HG03139 (cell line): ENCODE measurements at regions not wholly inside any gene's neighbourhood (a gene's known extent, or its start where the extent isn't known, plus 50 kb on each side); places are given as distances from the start of the nearest gene placed in this dataset.

Source experiments
- ATAC-seq: cut with Tn5 transposase; IDR thresholded peaks from one replicate; pipeline ENCODE4 v1.9.1; 2021; ENCODE audit not compliant: unreplicated experiment

- ATAC-seq, result no peak
Observed at GRCh38 chr1:80517062-80517461, 1283.7 kb upstream of the ADGRL2 start.

GRCh38 chr1:80509965-80510522, 1290.7 kb upstream of the ADGRL2 start:
- ATAC-seq, result no peak

GRCh38 chr1:80506216-80506615, 1294.5 kb upstream of the ADGRL2 start:
- ATAC-seq, result no peak

- ATAC-seq, result no peak
Observed at GRCh38 chr1:80498673-80499072, 1302.1 kb upstream of the ADGRL2 start.

GRCh38 chr1:80495806-80496205, 1304.9 kb upstream of the ADGRL2 start:
- no peak for ATAC-seq

DNA sequence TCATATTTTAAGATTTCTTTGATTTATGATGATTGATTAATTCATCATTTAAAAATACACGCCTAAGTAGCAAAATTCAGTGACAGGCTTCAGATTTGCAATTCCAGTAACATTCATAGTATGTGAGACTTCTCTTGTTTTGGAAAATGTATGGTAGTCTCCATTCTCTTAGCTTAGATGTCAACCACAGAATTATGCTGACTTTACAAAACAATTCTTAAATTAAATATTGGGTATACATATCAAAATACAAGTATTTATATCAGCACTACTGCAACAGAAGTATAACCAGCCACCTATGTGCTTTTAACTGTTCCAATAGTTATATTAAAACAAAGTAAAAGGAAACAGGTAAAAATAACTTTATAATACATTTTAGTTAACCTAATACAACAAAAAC, 1328.6 kb upstream of the ADGRL2 start:
- no peak for ATAC-seq

GRCh38 chr1:80468356-80468755, 1332.4 kb upstream of the ADGRL2 start:
- ATAC-seq, result no peak

DNA sequence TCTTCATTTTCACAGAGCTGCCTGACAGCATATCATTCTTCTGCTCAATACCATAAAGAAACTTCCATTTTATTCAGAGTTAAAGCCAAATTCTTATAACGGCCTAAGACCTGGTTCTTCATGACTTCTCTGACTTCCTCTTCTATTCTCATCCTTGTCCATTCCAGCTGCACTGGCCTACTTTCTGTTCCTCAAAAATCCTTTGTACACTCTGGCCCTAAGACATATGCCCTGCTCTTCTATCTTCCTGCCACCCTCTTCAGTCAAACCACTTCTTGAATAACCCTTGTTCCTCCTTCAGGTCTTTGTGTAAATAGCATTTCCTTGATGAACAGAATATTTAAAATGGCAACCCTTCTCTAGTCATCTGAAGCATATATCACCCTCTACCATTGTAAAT, 1338.7 kb upstream of the ADGRL2 start:
- no peak for ATAC-seq

- no peak for ATAC-seq
Observed at GRCh38 chr1:80457409-80457808, 1343.3 kb upstream of the ADGRL2 start.

DNA sequence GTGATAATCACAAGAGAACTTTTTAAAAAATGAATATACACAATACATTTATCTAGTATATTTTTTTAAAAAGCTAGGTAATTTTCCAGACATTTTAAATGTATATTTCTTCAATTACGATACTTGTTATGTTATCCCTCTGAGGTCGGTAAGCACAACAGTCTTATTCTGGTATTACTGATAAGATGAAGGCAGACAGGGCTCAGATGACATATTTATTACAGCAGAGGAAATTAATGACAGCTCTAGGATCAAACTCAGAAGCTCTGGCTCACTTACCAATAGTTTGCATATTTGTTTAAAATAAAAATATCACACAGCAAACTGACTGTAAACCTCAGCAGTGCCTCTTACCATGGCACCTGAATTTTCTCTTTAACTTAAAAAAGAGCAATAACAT, 1347.0 kb upstream of the ADGRL2 start:
- ATAC-seq, result no peak

GRCh38 chr1:80450711-80451110, 1350.0 kb upstream of the ADGRL2 start:
- no peak for ATAC-seq

DNA sequence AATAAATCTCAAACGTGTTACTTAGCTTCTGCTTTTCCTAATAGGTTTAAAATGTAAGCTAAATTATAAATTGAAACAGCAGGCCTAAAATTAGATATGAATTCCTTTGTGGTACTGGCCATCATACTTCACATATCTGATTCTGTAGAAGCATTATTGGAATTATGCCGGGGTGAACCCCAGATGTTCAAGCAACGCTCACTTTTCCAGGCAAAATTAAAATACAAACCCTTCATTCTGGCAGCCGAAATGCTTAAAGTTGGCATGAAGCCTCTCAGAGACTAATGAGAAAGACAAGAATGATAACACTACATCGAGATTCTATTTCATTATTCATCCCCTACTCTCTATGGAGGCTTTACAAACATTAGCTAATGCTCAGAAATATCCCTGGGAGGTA, 1352.7 kb upstream of the ADGRL2 start:
- no peak for ATAC-seq

DNA sequence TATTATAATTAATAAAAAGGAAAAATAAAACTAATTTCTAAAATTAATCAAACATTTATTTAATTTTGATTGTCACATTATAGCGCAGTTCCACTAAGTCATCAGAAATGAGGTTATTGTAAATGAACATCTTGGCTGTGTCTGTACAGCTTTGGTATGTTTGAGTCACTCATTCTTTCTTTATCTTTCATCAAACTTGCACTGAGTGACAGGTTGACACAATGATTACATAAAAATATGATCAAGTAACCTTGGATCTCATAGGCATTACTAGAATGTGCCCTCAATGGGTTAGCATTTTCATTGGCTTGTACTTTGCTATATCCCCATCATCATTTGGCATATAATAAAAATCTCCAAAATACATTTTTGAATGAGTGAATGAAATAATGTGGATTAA, 1353.2 kb upstream of the ADGRL2 start:
- no peak for ATAC-seq

- ATAC-seq, result no peak
Observed at GRCh38 chr1:80445033-80445432, 1355.7 kb upstream of the ADGRL2 start.

DNA sequence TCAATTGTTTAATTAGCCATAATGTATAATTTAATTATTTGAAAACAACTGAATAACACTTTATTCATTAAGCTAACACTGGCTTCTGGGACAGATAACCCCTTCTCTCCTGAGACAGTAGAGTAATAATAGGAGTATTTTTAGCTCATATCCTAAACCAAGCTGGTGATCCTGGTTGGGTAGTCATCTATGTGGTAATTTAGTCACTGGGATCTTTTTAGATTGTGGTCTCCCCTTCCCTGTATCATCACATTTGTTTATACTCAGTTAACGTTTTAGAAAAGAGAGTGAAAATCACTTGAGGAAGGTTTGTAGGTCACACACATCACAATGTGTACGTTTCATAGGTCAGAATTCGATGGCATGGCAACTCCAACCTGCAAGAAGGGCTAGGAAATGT, 1356.6 kb upstream of the ADGRL2 start:
- no peak for ATAC-seq

DNA sequence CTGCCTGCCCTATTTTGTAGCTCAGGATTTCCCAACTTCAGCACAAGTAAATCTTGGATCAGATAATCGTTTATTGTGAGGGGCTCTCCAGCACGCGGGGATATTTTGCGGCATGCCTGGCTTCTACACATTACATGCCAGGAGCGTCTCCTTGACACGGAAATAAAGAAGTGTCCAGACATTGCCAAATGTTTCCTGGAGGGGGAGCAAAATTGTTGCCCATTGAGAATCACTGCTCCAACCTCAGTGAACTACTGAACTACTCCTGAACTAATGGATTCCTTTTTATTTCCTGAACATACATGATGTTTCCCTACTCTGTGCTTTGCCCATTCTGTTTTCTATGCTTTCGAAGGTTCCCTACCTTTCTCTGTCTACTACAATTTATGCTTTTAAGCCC, 1359.1 kb upstream of the ADGRL2 start:
- ATAC-seq, result no peak

DNA sequence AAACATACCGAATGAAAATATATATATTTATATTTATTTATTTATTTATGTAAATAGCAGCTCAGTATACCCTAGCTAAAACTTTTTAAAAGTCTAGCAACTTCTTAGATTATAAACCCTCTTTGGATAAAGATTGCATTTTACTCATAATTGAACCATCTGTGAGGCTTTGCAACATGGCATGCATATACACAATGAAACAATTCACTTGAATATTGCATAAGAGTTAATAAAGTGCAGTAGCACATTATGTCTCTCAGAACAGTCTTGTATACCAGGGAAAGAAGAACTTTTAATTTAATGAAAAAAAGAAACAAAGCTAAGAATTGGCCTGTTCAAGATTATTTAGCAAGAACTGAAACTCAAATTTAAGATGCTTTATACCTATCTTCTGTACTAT, 1363.9 kb upstream of the ADGRL2 start:
- ATAC-seq, result no peak

GRCh38 chr1:80427881-80428280, 1372.9 kb upstream of the ADGRL2 start:
- ATAC-seq, result no peak

DNA sequence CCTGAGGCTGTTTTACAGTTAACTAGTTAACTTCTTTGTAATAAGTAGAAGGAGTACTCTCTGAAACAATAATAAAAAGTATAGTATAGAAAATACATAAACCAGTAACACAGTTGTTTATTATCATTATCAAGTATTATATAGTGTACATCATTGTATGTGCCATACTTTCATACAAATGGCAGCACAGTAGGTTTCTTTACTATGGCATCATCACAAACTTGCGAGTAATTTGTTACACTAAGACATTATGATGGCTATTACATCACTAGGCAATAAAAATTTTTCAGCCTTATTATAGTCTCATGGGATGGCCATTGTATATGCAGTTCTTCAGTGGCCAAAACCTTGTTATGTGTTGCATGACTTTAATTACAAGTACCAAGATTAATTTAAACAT, 1376.5 kb upstream of the ADGRL2 start:
- ATAC-seq, result no peak

DNA sequence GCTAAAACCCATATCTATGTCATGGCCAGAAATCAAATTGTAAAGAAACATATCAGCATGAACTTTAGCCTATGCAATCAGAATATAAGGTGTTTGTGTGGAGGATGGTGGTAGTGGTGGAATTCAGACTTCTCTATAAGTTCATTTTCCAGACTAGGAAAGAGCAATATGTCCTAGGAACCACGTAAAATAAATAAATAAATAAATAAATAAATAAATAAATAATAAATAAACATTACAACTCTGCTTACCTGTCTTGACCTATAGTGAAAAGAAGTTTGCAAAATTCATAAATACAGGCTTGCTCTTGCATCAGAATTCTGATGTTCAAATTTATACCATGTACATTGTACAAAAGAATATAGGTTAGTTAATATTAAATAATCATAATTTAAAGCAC, 1382.6 kb upstream of the ADGRL2 start:
- ATAC-seq, result no peak

- no peak for ATAC-seq
Observed at GRCh38 chr1:80417671-80418070, 1383.1 kb upstream of the ADGRL2 start.

DNA sequence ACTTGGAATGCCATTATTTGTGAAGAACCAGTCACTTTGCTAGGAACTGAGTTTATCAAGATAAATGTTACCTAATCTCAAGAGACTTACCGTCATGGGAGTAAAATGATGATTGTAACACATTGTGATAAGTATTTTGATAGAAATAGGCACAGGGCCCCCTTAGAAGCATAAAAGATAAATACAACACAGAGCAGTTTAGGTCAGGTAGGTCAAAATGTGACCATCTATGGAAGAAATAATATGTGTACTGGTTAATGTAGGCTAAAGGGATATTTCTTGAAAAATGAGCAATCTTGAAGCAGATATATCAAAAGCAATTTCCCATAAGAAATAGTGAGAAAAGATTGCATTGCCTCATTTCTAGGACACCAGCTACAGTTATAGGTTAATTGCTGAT, 1386.8 kb upstream of the ADGRL2 start:
- no peak for ATAC-seq

GRCh38 chr1:80410233-80410632, 1390.5 kb upstream of the ADGRL2 start:
- ATAC-seq, result no peak

DNA sequence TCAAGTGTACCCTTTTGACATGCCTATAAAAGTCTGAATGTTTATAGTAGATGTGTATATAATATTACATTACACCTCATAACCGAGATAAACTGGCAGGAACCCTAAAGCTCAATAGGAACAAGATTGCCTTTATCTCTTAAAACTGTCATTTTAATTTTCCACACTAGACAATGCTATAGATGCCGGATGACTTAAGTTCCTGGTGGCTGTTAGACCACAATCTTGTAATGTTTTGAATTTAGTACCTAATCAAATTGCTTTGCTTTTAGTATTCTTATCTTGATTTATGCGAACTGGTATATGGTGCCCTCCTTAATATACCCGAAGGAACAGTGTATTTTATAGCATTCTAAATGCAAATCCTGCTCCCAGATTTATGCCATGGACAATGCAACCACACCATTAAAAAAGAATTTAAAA, 1397.0 kb upstream of the ADGRL4 start:
- no peak for ATAC-seq
